HepG2 (cell line): ENCODE measurements at regions not wholly inside any gene's neighbourhood (a gene's known extent, or its start where the extent isn't known, plus 50 kb on each side); places are given as distances from the start of the nearest gene placed in this dataset.

ENCODE experiments used
- ATAC-seq: fragments of 200-7000 bp; cut with Tn5 transposase; 3 replicates; pipeline ENCODE4 v1.9.1; 2020; ENCODE audit warnings: mild to moderate bottlenecking, moderate library complexity
- BruUV-seq: library from RNA; stranded (reverse); fragments of 400-500 nt; replicated peaks from 2 replicates; lab custom pipeline; 2021; lab: Mats Ljungman, UMichigan
- CTCF ChIA-PET: fragments of 300-600 bp; formaldehyde crosslinking; extraction: SDS; loops from one replicate; lab custom pipeline; 2021; ENCODE audit warnings: low total read pairs, inconsistent platforms, low intra/inter-chr PET ratio; lab: Yijun Ruan, JAX
- POLR2A ChIA-PET: fragments of 350-600 bp; sonication (Branson Sonifier 250); formaldehyde crosslinking; loops from one replicate; lab custom pipeline; 2020; ENCODE audit warnings: antibody characterized with exemption, inconsistent platforms; lab: Yijun Ruan, JAX
- DNase-seq: peaks from one replicate; pipeline ENCODE4 v3.0.0-alpha.2; 2015; ENCODE audit warnings: low spot score
- FAIRE-seq: peaks from 3 replicates; lab custom pipeline; 2011; peaks lifted over from hg19 to GRCh38; lab: Jason Lieb, UNC
- H2AFZ ChIP-seq: one replicate; pipeline ENCODE4 v1.6.1; 2011; ENCODE audit warnings: low read length, inconsistent platforms
- H3K27ac ChIP-seq: fragments of 300-600 bp; 3 replicates; pipeline ENCODE4 v1.8.0; 2011; ENCODE audit warnings: mixed run types, mild to moderate bottlenecking, mixed read lengths, low read length, inconsistent platforms; ENCODE audit not compliant: insufficient read depth; ENCODE audit errors: extremely low read length
- H3K27me3 ChIP-seq, 2 experiments: fragments of 200-600 bp in 1 of 2; 2 replicates in 1 of 2; 3 replicates in 1 of 2; pipeline versions ENCODE4 v1.6.0 to v1.8.0; 2011; ENCODE audit warnings: low read length in 2 of 2, mild to moderate bottlenecking in 2 of 2, moderate library complexity in 2 of 2, inconsistent platforms in 1 of 2; ENCODE audit not compliant: insufficient read depth in 2 of 2, control insufficient read depth in 1 of 2
- H3K36me3 ChIP-seq, 2 experiments: fragments of 200-600 bp in 1 of 2; replicated peaks in 1 of 2; 2 replicates in 1 of 2; 3 replicates in 1 of 2; pipeline versions ENCODE4 v1.5.1 to v1.8.0; 2011; ENCODE audit warnings: low read length in 2 of 2, inconsistent platforms in 1 of 2; ENCODE audit not compliant: insufficient read depth in 2 of 2, control insufficient read depth in 1 of 2
- H3K4me1 ChIP-seq: 2 replicates; pipeline ENCODE4 v1.5.1; 2012; ENCODE audit warnings: low read length, inconsistent platforms; ENCODE audit not compliant: insufficient read depth
- H3K4me2 ChIP-seq: 2 replicates; pipeline ENCODE4 v1.6.0; 2011; ENCODE audit warnings: low read depth, low read length, inconsistent platforms
- H3K4me3 ChIP-seq, 3 experiments: fragments of 200-600 bp in 1 of 3; sonication (generic), shearing (Covaris generic) in 1 of 3; replicated peaks in 1 of 3; 2 replicates each; pipeline ENCODE4 v1.5.1; 2011 to 2016; ENCODE audit warnings: low read length in 3 of 3, inconsistent platforms in 2 of 3, low read depth in 2 of 3, mild to moderate bottlenecking in 2 of 3, control low read depth in 1 of 3, mixed read lengths in 1 of 3; ENCODE audit not compliant: insufficient read depth in 1 of 3
- H3K79me2 ChIP-seq: one replicate; pipeline ENCODE4 v1.6.1; 2011; ENCODE audit warnings: low read length, inconsistent platforms; ENCODE audit not compliant: insufficient read depth
- H3K9ac ChIP-seq: 2 replicates; pipeline ENCODE4 v1.6.0; 2011; ENCODE audit warnings: mild to moderate bottlenecking, low read depth, low read length, inconsistent platforms; ENCODE audit not compliant: insufficient read depth
- H3K9me3 ChIP-seq: 2 replicates; pipeline ENCODE4 v1.5.1; 2012; ENCODE audit warnings: mild to moderate bottlenecking, low read length
- H4K20me1 ChIP-seq: 2 replicates; pipeline ENCODE4 v1.6.0; 2011; ENCODE audit warnings: inconsistent platforms, mild to moderate bottlenecking, low read length, moderate library complexity; ENCODE audit not compliant: insufficient read depth
- RBM39 ChIP-seq: fragments of 200-400 bp; formaldehyde crosslinking; IDR thresholded peaks from one replicate; pipeline ENCODE4 v1.6.1; 2018; ENCODE audit warnings: antibody characterized with exemption, mild to moderate bottlenecking, low read depth, low read length; ENCODE audit not compliant: poor library complexity, severe bottlenecking
- SIN3A ChIP-seq: IDR thresholded peaks from 2 replicates; pipeline ENCODE4 v1.6.1; 2011; ENCODE audit warnings: low read depth, mild to moderate bottlenecking, control low read depth, low read length, borderline replicate concordance
- SRF ChIP-seq: IDR thresholded peaks from 2 replicates; pipeline ENCODE4 v1.6.1; 2011; ENCODE audit warnings: mild to moderate bottlenecking, low read depth, low read length, moderate library complexity
- SRSF4 ChIP-seq: fragments of 200-400 bp; formaldehyde crosslinking; IDR thresholded peaks from one replicate; pipeline ENCODE4 v1.6.1; 2018; ENCODE audit warnings: mild to moderate bottlenecking, low read depth, low read length, moderate library complexity; ENCODE audit not compliant: poor library complexity, severe bottlenecking
- TEAD3 ChIP-seq: optimal IDR thresholded peaks from 2 replicates; pipeline ENCODE3; 2016; ENCODE audit warnings: borderline replicate concordance
- ZIK1 ChIP-seq: sonication (generic); formaldehyde crosslinking; IDR thresholded peaks from 2 replicates; pipeline ENCODE4 v1.5.0; 2020; ENCODE audit warnings: mild to moderate bottlenecking, low read depth, missing genetic modification reagents, borderline replicate concordance
- ZNF598 ChIP-seq: sonication (generic); formaldehyde crosslinking; IDR thresholded peaks from 2 replicates; pipeline ENCODE4 v1.5.1; 2020; ENCODE audit warnings: mild to moderate bottlenecking, missing genetic modification reagents, borderline replicate concordance
- ZNF75D ChIP-seq: sonication (generic); formaldehyde crosslinking; IDR thresholded peaks from 2 replicates; pipeline ENCODE4 v1.8.1; 2023; ENCODE audit warnings: missing genetic modification reagents, mild to moderate bottlenecking, borderline replicate concordance
- WGBS: methylation state at CpG from one replicate; pipeline ENCODE4 v1.1.6; 2017; ENCODE audit warnings: low lambda C conversion rate; 5-methylcytosine and 5-hydroxymethylcytosine counted together
- in situ Hi-C: cut with HindIII; loops from 2 replicates; pipeline ENCODE4 v1.10.0; 2017; ENCODE audit warnings: low pct_unique_long_range_greater_than_20kb; ENCODE audit not compliant: extremely low pct_ligation_motif_present
- intact Hi-C: fragments of 100-400 bp; cut with micrococcal nuclease; formaldehyde crosslinking; loops from one replicate; pipeline ENCODE4 v1.10.0; 2022; ENCODE audit not compliant: unreplicated experiment
- TF ChIP-seq, protein P1 (sequence below): sonication (generic); formaldehyde crosslinking; IDR thresholded peaks from 2 replicates; pipeline ENCODE4 v1.4.0; 2020; ENCODE audit warnings: missing genetic modification reagents, mild to moderate bottlenecking, borderline replicate concordance
- TF ChIP-seq, protein P2 (sequence below): sonication (generic); formaldehyde crosslinking; IDR thresholded peaks from 2 replicates; pipeline ENCODE4 v1.5.1; 2020; ENCODE audit warnings: missing genetic modification reagents, mild to moderate bottlenecking, borderline replicate concordance
- TF ChIP-seq, protein P3 (sequence below): sonication (generic); formaldehyde crosslinking; IDR thresholded peaks from 2 replicates; pipeline ENCODE4 v1.9.0; 2022; ENCODE audit warnings: low read depth, missing genetic modification reagents
- TF ChIP-seq, protein P4 (sequence below): sonication (generic); formaldehyde crosslinking; IDR thresholded peaks from 2 replicates; pipeline ENCODE4 v1.4.0; 2020; ENCODE audit warnings: missing genetic modification reagents, borderline replicate concordance

DNA sequence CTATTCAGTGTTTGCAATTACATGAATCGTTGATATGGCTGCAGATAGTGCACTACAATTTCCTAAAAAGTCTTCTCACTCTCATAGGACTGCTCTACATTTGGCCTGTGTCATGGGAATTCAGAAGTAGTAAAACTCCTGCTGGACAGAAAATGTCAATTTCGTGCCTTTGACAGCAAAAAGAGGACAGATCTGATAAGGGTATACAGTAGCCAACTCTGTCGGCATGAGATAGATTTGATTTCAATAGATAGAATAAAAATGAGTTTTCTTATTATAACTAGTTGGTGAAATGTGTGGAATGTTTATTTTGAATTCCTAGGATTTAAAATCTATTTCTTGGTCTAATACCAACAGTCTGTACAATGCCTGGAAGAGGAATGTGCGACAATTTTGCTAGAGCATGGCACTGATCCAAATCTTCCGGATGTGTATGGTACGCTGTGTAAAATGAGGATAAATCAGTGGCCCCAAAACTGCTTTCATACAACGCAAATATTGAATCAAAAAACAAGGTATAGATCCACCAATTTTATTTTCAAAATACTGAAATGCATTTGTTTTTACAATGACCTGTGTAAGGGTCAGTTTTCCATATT is 133.5 kb upstream of the CDK13 start:
- Histone ChIP-seq H3K9me3 (no peaks in the 10 kb centered on the region), H3K9ac (no peak overlapping the region), H3K4me3 (no peak overlapping the region), H3K27me3 (peaks cover 0 to 8% of the 10 kb centered on the region in 2 experiments; a peak in 1 of 5 replicates), H3K79me2 (no peaks in the 10 kb centered on the region), H3K4me2 (no peak overlapping the region), H4K20me1 (no peaks in the 10 kb centered on the region), H2AFZ (no peak overlapping the region), H3K27ac (no peak overlapping the region), H3K36me3 (no peaks in the 10 kb centered on the region), H3K4me1 (no peaks in the 10 kb centered on the region)
- no peak for ATAC-seq
- in situ Hi-C loops (no loop called here), intact Hi-C loops (no loop called here)
- no TSS peak for BruUV-seq
- POLR2A ChIA-PET, result no interaction called here
- FAIRE-seq, result no peak
- CTCF ChIA-PET, result no interaction called here
- no peak for DNase-seq
- WGBS, result 15% methylated on average over 7 of the region's 7 CpGs
- TF ChIP-seq ZNF75D (CRISPR knock-in tag) (no peak), SRSF4 (no peak), SRF (no peak), ZIK1 (CRISPR knock-in tag) (no peak), TEAD3 (CRISPR knock-in tag) (no peak), ZNF598 (CRISPR knock-in tag) (no peak), SIN3A (no peak), RBM39 (no peak)
- TF ChIP-seq, protein P1, sequence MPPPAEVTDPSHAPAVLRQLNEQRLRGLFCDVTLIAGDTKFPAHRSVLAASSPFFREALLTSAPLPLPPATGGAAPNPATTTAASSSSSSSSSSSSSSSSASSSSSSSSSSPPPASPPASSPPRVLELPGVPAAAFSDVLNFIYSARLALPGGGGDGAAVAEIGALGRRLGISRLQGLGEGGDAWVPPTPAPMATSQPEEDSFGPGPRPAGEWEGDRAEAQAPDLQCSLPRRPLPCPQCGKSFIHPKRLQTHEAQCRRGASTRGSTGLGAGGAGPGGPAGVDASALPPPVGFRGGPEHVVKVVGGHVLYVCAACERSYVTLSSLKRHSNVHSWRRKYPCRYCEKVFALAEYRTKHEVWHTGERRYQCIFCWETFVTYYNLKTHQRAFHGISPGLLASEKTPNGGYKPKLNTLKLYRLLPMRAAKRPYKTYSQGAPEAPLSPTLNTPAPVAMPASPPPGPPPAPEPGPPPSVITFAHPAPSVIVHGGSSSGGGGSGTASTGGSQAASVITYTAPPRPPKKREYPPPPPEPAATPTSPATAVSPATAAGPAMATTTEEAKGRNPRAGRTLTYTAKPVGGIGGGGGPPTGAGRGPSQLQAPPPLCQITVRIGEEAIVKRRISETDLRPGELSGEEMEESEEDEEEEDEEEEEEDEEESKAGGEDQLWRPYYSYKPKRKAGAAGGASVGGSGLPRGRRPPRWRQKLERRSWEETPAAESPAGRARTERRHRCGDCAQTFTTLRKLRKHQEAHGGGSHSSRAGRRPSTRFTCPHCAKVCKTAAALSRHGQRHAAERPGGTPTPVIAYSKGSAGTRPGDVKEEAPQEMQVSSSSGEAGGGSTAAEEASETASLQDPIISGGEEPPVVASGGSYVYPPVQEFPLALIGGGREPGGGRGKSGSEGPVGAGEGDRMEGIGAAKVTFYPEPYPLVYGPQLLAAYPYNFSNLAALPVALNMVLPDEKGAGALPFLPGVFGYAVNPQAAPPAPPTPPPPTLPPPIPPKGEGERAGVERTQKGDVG (CRISPR knock-in tag), result no peak
- TF ChIP-seq, protein P2, sequence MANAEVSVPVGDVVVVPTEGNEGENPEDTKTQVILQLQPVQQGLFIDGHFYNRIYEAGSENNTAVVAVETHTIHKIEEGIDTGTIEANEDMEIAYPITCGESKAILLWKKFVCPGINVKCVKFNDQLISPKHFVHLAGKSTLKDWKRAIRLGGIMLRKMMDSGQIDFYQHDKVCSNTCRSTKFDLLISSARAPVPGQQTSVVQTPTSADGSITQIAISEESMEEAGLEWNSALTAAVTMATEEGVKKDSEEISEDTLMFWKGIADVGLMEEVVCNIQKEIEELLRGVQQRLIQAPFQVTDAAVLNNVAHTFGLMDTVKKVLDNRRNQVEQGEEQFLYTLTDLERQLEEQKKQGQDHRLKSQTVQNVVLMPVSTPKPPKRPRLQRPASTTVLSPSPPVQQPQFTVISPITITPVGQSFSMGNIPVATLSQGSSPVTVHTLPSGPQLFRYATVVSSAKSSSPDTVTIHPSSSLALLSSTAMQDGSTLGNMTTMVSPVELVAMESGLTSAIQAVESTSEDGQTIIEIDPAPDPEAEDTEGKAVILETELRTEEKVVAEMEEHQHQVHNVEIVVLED, result no peak
- TF ChIP-seq, protein P3, sequence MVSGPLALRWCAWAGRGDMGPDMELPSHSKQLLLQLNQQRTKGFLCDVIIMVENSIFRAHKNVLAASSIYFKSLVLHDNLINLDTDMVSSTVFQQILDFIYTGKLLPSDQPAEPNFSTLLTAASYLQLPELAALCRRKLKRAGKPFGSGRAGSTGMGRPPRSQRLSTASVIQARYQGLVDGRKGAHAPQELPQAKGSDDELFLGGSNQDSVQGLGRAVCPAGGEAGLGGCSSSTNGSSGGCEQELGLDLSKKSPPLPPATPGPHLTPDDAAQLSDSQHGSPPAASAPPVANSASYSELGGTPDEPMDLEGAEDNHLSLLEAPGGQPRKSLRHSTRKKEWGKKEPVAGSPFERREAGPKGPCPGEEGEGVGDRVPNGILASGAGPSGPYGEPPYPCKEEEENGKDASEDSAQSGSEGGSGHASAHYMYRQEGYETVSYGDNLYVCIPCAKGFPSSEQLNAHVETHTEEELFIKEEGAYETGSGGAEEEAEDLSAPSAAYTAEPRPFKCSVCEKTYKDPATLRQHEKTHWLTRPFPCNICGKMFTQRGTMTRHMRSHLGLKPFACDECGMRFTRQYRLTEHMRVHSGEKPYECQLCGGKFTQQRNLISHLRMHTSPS (CRISPR knock-in tag), result no peak
- TF ChIP-seq, protein P4, sequence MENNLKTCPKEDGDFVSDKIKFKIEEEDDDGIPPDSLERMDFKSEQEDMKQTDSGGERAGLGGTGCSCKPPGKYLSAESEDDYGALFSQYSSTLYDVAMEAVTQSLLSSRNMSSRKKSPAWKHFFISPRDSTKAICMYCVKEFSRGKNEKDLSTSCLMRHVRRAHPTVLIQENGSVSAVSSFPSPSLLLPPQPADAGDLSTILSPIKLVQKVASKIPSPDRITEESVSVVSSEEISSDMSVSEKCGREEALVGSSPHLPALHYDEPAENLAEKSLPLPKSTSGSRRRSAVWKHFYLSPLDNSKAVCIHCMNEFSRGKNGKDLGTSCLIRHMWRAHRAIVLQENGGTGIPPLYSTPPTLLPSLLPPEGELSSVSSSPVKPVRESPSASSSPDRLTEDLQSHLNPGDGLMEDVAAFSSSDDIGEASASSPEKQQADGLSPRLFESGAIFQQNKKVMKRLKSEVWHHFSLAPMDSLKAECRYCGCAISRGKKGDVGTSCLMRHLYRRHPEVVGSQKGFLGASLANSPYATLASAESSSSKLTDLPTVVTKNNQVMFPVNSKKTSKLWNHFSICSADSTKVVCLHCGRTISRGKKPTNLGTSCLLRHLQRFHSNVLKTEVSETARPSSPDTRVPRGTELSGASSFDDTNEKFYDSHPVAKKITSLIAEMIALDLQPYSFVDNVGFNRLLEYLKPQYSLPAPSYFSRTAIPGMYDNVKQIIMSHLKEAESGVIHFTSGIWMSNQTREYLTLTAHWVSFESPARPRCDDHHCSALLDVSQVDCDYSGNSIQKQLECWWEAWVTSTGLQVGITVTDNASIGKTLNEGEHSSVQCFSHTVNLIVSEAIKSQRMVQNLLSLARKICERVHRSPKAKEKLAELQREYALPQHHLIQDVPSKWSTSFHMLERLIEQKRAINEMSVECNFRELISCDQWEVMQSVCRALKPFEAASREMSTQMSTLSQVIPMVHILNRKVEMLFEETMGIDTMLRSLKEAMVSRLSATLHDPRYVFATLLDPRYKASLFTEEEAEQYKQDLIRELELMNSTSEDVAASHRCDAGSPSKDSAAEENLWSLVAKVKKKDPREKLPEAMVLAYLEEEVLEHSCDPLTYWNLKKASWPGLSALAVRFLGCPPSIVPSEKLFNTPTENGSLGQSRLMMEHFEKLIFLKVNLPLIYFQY (CRISPR knock-in tag), result no peak
